HepG2 (cell line): ENCODE measurements at regions not wholly inside any gene's neighbourhood (a gene's known extent, or its start where the extent isn't known, plus 50 kb on each side); places are given as distances from the start of the nearest gene placed in this dataset.

ENCODE experiments used
- ATAC-seq: fragments of 200-7000 bp; cut with Tn5 transposase; 3 replicates; pipeline ENCODE4 v1.9.1; 2020; ENCODE audit warnings: mild to moderate bottlenecking, moderate library complexity
- BruUV-seq: library from RNA; stranded (reverse); fragments of 400-500 nt; replicated peaks from 2 replicates; lab custom pipeline; 2021; lab: Mats Ljungman, UMichigan
- CTCF ChIA-PET: fragments of 300-600 bp; formaldehyde crosslinking; extraction: SDS; loops from one replicate; lab custom pipeline; 2021; ENCODE audit warnings: low total read pairs, inconsistent platforms, low intra/inter-chr PET ratio; lab: Yijun Ruan, JAX
- POLR2A ChIA-PET: fragments of 350-600 bp; sonication (Branson Sonifier 250); formaldehyde crosslinking; loops from one replicate; lab custom pipeline; 2020; ENCODE audit warnings: antibody characterized with exemption, inconsistent platforms; lab: Yijun Ruan, JAX
- DNase-seq: peaks from one replicate; pipeline ENCODE4 v3.0.0-alpha.2; 2015; ENCODE audit warnings: low spot score
- FAIRE-seq: peaks from 3 replicates; lab custom pipeline; 2011; peaks lifted over from hg19 to GRCh38; lab: Jason Lieb, UNC
- H2AFZ ChIP-seq: one replicate; pipeline ENCODE4 v1.6.1; 2011; ENCODE audit warnings: low read length, inconsistent platforms
- H3K27ac ChIP-seq: fragments of 300-600 bp; 3 replicates; pipeline ENCODE4 v1.8.0; 2011; ENCODE audit warnings: mixed run types, mild to moderate bottlenecking, mixed read lengths, low read length, inconsistent platforms; ENCODE audit not compliant: insufficient read depth; ENCODE audit errors: extremely low read length
- H3K27me3 ChIP-seq, 2 experiments: fragments of 200-600 bp in 1 of 2; 2 replicates in 1 of 2; 3 replicates in 1 of 2; pipeline versions ENCODE4 v1.6.0 to v1.8.0; 2011; ENCODE audit warnings: low read length in 2 of 2, mild to moderate bottlenecking in 2 of 2, moderate library complexity in 2 of 2, inconsistent platforms in 1 of 2; ENCODE audit not compliant: insufficient read depth in 2 of 2, control insufficient read depth in 1 of 2
- H3K36me3 ChIP-seq, 2 experiments: fragments of 200-600 bp in 1 of 2; replicated peaks in 1 of 2; 2 replicates in 1 of 2; 3 replicates in 1 of 2; pipeline versions ENCODE4 v1.5.1 to v1.8.0; 2011; ENCODE audit warnings: low read length in 2 of 2, inconsistent platforms in 1 of 2; ENCODE audit not compliant: insufficient read depth in 2 of 2, control insufficient read depth in 1 of 2
- H3K4me1 ChIP-seq: 2 replicates; pipeline ENCODE4 v1.5.1; 2012; ENCODE audit warnings: low read length, inconsistent platforms; ENCODE audit not compliant: insufficient read depth
- H3K4me2 ChIP-seq: 2 replicates; pipeline ENCODE4 v1.6.0; 2011; ENCODE audit warnings: low read depth, low read length, inconsistent platforms
- H3K4me3 ChIP-seq, 3 experiments: fragments of 200-600 bp in 1 of 3; sonication (generic), shearing (Covaris generic) in 1 of 3; replicated peaks in 1 of 3; 2 replicates each; pipeline ENCODE4 v1.5.1; 2011 to 2016; ENCODE audit warnings: low read length in 3 of 3, inconsistent platforms in 2 of 3, low read depth in 2 of 3, mild to moderate bottlenecking in 2 of 3, control low read depth in 1 of 3, mixed read lengths in 1 of 3; ENCODE audit not compliant: insufficient read depth in 1 of 3
- H3K79me2 ChIP-seq: one replicate; pipeline ENCODE4 v1.6.1; 2011; ENCODE audit warnings: low read length, inconsistent platforms; ENCODE audit not compliant: insufficient read depth
- H3K9ac ChIP-seq: 2 replicates; pipeline ENCODE4 v1.6.0; 2011; ENCODE audit warnings: mild to moderate bottlenecking, low read depth, low read length, inconsistent platforms; ENCODE audit not compliant: insufficient read depth
- H3K9me3 ChIP-seq: 2 replicates; pipeline ENCODE4 v1.5.1; 2012; ENCODE audit warnings: mild to moderate bottlenecking, low read length
- H4K20me1 ChIP-seq: 2 replicates; pipeline ENCODE4 v1.6.0; 2011; ENCODE audit warnings: inconsistent platforms, mild to moderate bottlenecking, low read length, moderate library complexity; ENCODE audit not compliant: insufficient read depth
- FOXA3 ChIP-seq: IDR thresholded peaks from 2 replicates; pipeline ENCODE4 v1.6.1; 2016; ENCODE audit warnings: missing genetic modification reagents, missing compliant biosample characterization
- NAIF1 ChIP-seq: sonication (generic); formaldehyde crosslinking; IDR thresholded peaks from 2 replicates; pipeline ENCODE4 v1.5.0; 2020; ENCODE audit warnings: mild to moderate bottlenecking, missing genetic modification reagents, borderline replicate concordance
- SALL1 ChIP-seq: sonication (generic); formaldehyde crosslinking; IDR thresholded peaks from 2 replicates; pipeline ENCODE4 v1.8.0; 2022; ENCODE audit warnings: mild to moderate bottlenecking, missing genetic modification reagents
- SPEN ChIP-seq: sonication (generic); formaldehyde crosslinking; IDR thresholded peaks from 2 replicates; pipeline ENCODE4 v1.5.1; 2020; ENCODE audit warnings: low read depth, mild to moderate bottlenecking, missing genetic modification reagents
- STAG1 ChIP-seq: sonication (generic); formaldehyde crosslinking; IDR thresholded peaks from 2 replicates; pipeline ENCODE4 v1.4.0; 2020; ENCODE audit warnings: missing genetic modification reagents
- TSC22D2 ChIP-seq: sonication (generic); formaldehyde crosslinking; IDR thresholded peaks from 2 replicates; pipeline ENCODE4 v1.5.1; 2020; ENCODE audit warnings: missing genetic modification reagents, mild to moderate bottlenecking, borderline replicate concordance
- ZFX ChIP-seq: sonication (generic); formaldehyde crosslinking; IDR thresholded peaks from 2 replicates; pipeline ENCODE4 v1.4.0; 2020; ENCODE audit warnings: mild to moderate bottlenecking, low read depth, missing genetic modification reagents, moderate library complexity
- ZNF501 ChIP-seq: sonication (generic); formaldehyde crosslinking; IDR thresholded peaks from 2 replicates; pipeline ENCODE4 v1.5.1; 2020; ENCODE audit warnings: mild to moderate bottlenecking, moderate library complexity, missing genetic modification reagents
- ZNF644 ChIP-seq: IDR thresholded peaks from 2 replicates; pipeline ENCODE4 v1.6.1; 2016; ENCODE audit warnings: low read depth
- WGBS: methylation state at CpG from one replicate; pipeline ENCODE4 v1.1.6; 2017; ENCODE audit warnings: low lambda C conversion rate; 5-methylcytosine and 5-hydroxymethylcytosine counted together
- in situ Hi-C: cut with HindIII; loops from 2 replicates; pipeline ENCODE4 v1.10.0; 2017; ENCODE audit warnings: low pct_unique_long_range_greater_than_20kb; ENCODE audit not compliant: extremely low pct_ligation_motif_present
- intact Hi-C: fragments of 100-400 bp; cut with micrococcal nuclease; formaldehyde crosslinking; loops from one replicate; pipeline ENCODE4 v1.10.0; 2022; ENCODE audit not compliant: unreplicated experiment
- TF ChIP-seq, protein P1 (sequence below), 2 experiments: sonication (generic) in 1 of 2; formaldehyde crosslinking in 1 of 2; IDR thresholded peaks; 2 replicates each; pipeline versions ENCODE4 v1.6.1 to v1.9.0; 2014 to 2022; ENCODE audit warnings: antibody characterized with exemption in 1 of 2, borderline replicate concordance in 1 of 2, inconsistent platforms in 1 of 2, low read depth in 1 of 2, missing genetic modification reagents in 1 of 2
- TF ChIP-seq, protein P2 (sequence below): sonication (generic); formaldehyde crosslinking; IDR thresholded peaks from 2 replicates; pipeline ENCODE4 v1.4.0; 2020; ENCODE audit warnings: mild to moderate bottlenecking, missing genetic modification reagents
- TF ChIP-seq, protein P3 (sequence below): IDR thresholded peaks from 2 replicates; pipeline ENCODE4 v1.6.1; 2016

DNA sequence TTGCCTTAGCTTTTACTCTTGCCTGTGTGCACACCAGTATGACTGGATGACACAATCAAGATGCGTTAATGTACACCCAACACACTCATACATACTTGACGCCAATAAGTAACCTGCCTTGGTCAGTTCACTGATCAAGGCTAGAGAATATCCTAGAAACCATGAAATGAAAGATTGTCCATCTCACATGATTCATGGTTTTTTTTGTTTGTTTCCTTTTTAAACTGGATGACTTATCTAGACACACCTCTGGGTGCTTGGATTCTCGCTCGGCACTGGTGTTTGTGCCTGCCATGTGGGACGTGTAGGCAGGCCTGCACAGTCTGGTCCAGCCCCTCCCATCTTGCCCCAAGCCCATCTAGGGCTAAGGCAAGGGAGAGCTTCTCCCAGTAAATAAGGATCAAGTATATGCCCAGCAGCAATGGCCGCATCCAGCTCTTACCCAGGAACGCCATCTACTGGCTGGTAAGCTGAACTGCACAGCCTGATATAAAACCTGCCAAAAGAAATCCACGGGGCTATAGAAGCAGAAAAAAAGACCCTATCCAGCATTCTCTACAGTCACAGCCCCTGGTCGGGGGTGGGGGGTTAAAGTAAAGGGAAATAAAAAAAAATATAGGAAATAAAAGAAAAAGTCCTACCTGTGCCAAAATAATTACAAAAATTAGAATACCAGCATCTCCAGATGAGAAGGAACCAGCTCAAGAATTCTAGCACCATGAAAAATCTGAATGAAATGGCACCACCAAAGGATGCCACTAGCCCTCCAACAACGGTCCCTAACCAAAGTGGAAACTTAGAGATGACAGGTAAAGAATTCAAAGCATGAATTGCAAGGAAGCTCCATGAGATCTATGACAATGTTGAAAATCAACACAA, 73.3 kb downstream of the OTOR start:
- Histone ChIP-seq H3K79me2 (no peaks in the 10 kb centered on the region), H3K4me1 (no peaks in the 10 kb centered on the region), H3K36me3 (no peaks in the 10 kb centered on the region), H4K20me1 (no peaks in the 10 kb centered on the region), H3K27ac (no peak overlapping the region), H2AFZ (no peak overlapping the region), H3K27me3 (no peaks in the 10 kb centered on the region), H3K9ac (no peak overlapping the region), H3K9me3 (no peaks in the 10 kb centered on the region), H3K4me2 (no peak overlapping the region), H3K4me3 (no peak overlapping the region)
- in situ Hi-C loops, result no loop called here
- no TSS peak for BruUV-seq
- WGBS, result 32% methylated on average over 10 of the region's 10 CpGs
- ChIA-PET CTCF (interaction anchor here (3.0 to 3.1 kb wide), 2 partner anchors 17 to 19 kb away, joined by 25 read pairs; no protein-coding TSS in a partner anchor), POLR2A (no interaction called here)
- DNase-seq (peak; percentile 46), FAIRE-seq (peak; percentile 74), ATAC-seq (peak; percentile 88)
- intact Hi-C loops, result loop anchor here (1.0 kb wide), 1 partner anchor 17 kb away; no protein-coding TSS in a partner anchor
- TF ChIP-seq STAG1 (CRISPR knock-in tag), result peak; percentile 58
- TF ChIP-seq TSC22D2, result 0 out of 2 replicates have a peak, but pooled peaks have one; percentile 66
- TF ChIP-seq ZFX (CRISPR knock-in tag), result no peak
- no peak for TF ChIP-seq NAIF1 (CRISPR knock-in tag)
- 0 out of 2 replicates have a peak, but pooled peaks have one; percentile 31 for TF ChIP-seq FOXA3 (CRISPR knock-in tag)
- TF ChIP-seq ZNF501 (CRISPR knock-in tag), result 0 out of 2 replicates have a peak, but pooled peaks have one; percentile 21
- TF ChIP-seq SALL1 (CRISPR knock-in tag), result peak; percentile 27; the same call in 1 of the 2 replicates
- peak; percentile 27; the same call in 1 of the 2 replicates for TF ChIP-seq SPEN (CRISPR knock-in tag)
- 0 out of 2 replicates have a peak, but pooled peaks have one; percentile 21 for TF ChIP-seq ZNF644 (CRISPR knock-in tag)
- TF ChIP-seq, protein P1, sequence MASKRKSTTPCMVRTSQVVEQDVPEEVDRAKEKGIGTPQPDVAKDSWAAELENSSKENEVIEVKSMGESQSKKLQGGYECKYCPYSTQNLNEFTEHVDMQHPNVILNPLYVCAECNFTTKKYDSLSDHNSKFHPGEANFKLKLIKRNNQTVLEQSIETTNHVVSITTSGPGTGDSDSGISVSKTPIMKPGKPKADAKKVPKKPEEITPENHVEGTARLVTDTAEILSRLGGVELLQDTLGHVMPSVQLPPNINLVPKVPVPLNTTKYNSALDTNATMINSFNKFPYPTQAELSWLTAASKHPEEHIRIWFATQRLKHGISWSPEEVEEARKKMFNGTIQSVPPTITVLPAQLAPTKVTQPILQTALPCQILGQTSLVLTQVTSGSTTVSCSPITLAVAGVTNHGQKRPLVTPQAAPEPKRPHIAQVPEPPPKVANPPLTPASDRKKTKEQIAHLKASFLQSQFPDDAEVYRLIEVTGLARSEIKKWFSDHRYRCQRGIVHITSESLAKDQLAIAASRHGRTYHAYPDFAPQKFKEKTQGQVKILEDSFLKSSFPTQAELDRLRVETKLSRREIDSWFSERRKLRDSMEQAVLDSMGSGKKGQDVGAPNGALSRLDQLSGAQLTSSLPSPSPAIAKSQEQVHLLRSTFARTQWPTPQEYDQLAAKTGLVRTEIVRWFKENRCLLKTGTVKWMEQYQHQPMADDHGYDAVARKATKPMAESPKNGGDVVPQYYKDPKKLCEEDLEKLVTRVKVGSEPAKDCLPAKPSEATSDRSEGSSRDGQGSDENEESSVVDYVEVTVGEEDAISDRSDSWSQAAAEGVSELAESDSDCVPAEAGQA (IDR thresholded peaks at IDR 0.05; ENCODE audit: low read depth), result no peak
- TF ChIP-seq, protein P1 (CRISPR knock-in tag; IDR thresholded peaks at IDR 0.05; ENCODE audit: borderline replicate concordance), result no peak
- TF ChIP-seq, protein P2, sequence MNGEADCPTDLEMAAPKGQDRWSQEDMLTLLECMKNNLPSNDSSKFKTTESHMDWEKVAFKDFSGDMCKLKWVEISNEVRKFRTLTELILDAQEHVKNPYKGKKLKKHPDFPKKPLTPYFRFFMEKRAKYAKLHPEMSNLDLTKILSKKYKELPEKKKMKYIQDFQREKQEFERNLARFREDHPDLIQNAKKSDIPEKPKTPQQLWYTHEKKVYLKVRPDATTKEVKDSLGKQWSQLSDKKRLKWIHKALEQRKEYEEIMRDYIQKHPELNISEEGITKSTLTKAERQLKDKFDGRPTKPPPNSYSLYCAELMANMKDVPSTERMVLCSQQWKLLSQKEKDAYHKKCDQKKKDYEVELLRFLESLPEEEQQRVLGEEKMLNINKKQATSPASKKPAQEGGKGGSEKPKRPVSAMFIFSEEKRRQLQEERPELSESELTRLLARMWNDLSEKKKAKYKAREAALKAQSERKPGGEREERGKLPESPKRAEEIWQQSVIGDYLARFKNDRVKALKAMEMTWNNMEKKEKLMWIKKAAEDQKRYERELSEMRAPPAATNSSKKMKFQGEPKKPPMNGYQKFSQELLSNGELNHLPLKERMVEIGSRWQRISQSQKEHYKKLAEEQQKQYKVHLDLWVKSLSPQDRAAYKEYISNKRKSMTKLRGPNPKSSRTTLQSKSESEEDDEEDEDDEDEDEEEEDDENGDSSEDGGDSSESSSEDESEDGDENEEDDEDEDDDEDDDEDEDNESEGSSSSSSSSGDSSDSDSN (CRISPR knock-in tag), result no peak
- TF ChIP-seq, protein P3, sequence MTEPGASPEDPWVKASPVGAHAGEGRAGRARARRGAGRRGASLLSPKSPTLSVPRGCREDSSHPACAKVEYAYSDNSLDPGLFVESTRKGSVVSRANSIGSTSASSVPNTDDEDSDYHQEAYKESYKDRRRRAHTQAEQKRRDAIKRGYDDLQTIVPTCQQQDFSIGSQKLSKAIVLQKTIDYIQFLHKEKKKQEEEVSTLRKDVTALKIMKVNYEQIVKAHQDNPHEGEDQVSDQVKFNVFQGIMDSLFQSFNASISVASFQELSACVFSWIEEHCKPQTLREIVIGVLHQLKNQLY (CRISPR knock-in tag), result no peak
